ENCODE measurements at regions not wholly inside any gene's neighbourhood (a gene's known extent, or its start where the extent isn't known, plus 50 kb on each side); places are given as distances from the start of the nearest gene placed in this dataset.

DNA sequence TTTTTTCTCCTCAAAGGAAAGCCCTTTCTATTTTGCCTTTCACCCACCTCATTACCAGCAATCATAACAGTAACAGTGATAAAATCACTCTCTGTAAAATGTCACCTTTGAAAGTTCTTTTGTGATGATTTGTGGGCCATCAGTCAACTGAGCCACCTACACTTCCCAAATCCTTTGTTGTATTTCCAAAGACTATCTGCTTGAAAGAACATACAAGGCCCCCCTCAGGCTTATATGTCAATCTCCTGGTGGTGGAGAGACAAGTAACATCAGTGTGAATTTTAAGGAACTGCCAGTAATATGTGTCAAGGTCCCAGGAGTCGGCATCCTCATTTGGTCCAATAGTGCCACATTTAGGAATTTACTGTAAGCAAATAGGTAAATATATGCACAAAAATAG is 161.1 kb upstream of the EOMES start:
- no peaks in the 10 kb centered on the region for H3K4me1 ChIP-seq (ENCODE audit: control insufficient read depth, insufficient read depth, low read length)
- intact Hi-C loops (cut with micrococcal nuclease; ENCODE audit: unreplicated experiment), result no loop called here
- ATAC-seq (no peak), DNase-seq (ENCODE audit: low read depth, low spot score) (no peak)
- peaks cover 2% of the 10 kb centered on the region; the same call in 1 of the 2 replicates for H3K27me3 ChIP-seq (ENCODE audit: control insufficient read depth, insufficient read depth, low read length)
- no peak overlapping the region for H3K4me3 ChIP-seq (ENCODE audit: low read depth in 2 of 2, low read length in 2 of 2)
- H3K27ac ChIP-seq (ENCODE audit: low read length), result no peak overlapping the region
- no TSS peak for BruUV-seq (replicated peaks)
- H3K9me3 ChIP-seq (ENCODE audit: control insufficient read depth, insufficient read depth, low read depth, low read length), result no peaks in the 10 kb centered on the region
- CTCF ChIA-PET, result no interaction called here
- POLR2A ChIA-PET, result no interaction called here
- no peaks in the 10 kb centered on the region for H3K36me3 ChIP-seq (ENCODE audit: control insufficient read depth, insufficient read depth, low read length)
- TF ChIP-seq, protein P1, sequence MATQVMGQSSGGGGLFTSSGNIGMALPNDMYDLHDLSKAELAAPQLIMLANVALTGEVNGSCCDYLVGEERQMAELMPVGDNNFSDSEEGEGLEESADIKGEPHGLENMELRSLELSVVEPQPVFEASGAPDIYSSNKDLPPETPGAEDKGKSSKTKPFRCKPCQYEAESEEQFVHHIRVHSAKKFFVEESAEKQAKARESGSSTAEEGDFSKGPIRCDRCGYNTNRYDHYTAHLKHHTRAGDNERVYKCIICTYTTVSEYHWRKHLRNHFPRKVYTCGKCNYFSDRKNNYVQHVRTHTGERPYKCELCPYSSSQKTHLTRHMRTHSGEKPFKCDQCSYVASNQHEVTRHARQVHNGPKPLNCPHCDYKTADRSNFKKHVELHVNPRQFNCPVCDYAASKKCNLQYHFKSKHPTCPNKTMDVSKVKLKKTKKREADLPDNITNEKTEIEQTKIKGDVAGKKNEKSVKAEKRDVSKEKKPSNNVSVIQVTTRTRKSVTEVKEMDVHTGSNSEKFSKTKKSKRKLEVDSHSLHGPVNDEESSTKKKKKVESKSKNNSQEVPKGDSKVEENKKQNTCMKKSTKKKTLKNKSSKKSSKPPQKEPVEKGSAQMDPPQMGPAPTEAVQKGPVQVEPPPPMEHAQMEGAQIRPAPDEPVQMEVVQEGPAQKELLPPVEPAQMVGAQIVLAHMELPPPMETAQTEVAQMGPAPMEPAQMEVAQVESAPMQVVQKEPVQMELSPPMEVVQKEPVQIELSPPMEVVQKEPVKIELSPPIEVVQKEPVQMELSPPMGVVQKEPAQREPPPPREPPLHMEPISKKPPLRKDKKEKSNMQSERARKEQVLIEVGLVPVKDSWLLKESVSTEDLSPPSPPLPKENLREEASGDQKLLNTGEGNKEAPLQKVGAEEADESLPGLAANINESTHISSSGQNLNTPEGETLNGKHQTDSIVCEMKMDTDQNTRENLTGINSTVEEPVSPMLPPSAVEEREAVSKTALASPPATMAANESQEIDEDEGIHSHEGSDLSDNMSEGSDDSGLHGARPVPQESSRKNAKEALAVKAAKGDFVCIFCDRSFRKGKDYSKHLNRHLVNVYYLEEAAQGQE (IDR thresholded peaks at IDR 0.05; ENCODE audit: insufficient read depth in 1 of 2, low read depth in 2 of 2, low read length in 1 of 2), result no peak
- TF ChIP-seq SIN3A (IDR thresholded peaks at IDR 0.05; ENCODE audit: borderline replicate concordance, insufficient read depth, low read depth, low read length) (no peak), TCF7L2 (IDR thresholded peaks at IDR 0.05; ENCODE audit: low read depth, low read length) (no peak)
- TF ChIP-seq, protein P2, sequence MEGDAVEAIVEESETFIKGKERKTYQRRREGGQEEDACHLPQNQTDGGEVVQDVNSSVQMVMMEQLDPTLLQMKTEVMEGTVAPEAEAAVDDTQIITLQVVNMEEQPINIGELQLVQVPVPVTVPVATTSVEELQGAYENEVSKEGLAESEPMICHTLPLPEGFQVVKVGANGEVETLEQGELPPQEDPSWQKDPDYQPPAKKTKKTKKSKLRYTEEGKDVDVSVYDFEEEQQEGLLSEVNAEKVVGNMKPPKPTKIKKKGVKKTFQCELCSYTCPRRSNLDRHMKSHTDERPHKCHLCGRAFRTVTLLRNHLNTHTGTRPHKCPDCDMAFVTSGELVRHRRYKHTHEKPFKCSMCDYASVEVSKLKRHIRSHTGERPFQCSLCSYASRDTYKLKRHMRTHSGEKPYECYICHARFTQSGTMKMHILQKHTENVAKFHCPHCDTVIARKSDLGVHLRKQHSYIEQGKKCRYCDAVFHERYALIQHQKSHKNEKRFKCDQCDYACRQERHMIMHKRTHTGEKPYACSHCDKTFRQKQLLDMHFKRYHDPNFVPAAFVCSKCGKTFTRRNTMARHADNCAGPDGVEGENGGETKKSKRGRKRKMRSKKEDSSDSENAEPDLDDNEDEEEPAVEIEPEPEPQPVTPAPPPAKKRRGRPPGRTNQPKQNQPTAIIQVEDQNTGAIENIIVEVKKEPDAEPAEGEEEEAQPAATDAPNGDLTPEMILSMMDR (IDR thresholded peaks at IDR 0.05), result no peak
- in situ Hi-C loops (cut with HindIII; ENCODE audit: low pct_unique_long_range_greater_than_20kb, low sequenced_read_pairs), result no loop called here

- DNase-seq (ENCODE audit: low read depth, low spot score) (no peak), ATAC-seq (no peak)
- Histone ChIP-seq H3K36me3 (ENCODE audit: control insufficient read depth, insufficient read depth, low read length) (no peaks in the 10 kb centered on the region), H3K4me3 (ENCODE audit: low read depth in 2 of 2, low read length in 2 of 2) (no peak overlapping the region), H3K27me3 (ENCODE audit: control insufficient read depth, insufficient read depth, low read length) (peaks cover 5% of the 10 kb centered on the region), H3K4me1 (ENCODE audit: control insufficient read depth, insufficient read depth, low read length) (no peaks in the 10 kb centered on the region), H3K27ac (ENCODE audit: low read length) (no peak overlapping the region), H3K9me3 (ENCODE audit: control insufficient read depth, insufficient read depth, low read depth, low read length) (no peaks in the 10 kb centered on the region)
- TF ChIP-seq SIN3A (IDR thresholded peaks at IDR 0.05; ENCODE audit: borderline replicate concordance, insufficient read depth, low read depth, low read length), result no peak
- TF ChIP-seq, protein P2 (IDR thresholded peaks at IDR 0.05), result no peak
- no peak for TF ChIP-seq POLR2AphosphoS5 (IDR thresholded peaks at IDR 0.05; ENCODE audit: low read depth, low read length)
- TF ChIP-seq, protein P1 (IDR thresholded peaks at IDR 0.05; ENCODE audit: insufficient read depth in 1 of 2, low read depth in 2 of 2, low read length in 1 of 2), result no peak
- no peak for TF ChIP-seq TCF7L2 (IDR thresholded peaks at IDR 0.05; ENCODE audit: low read depth, low read length)
- ChIA-PET CTCF (no interaction called here), POLR2A (no interaction called here)
- in situ Hi-C loops (cut with HindIII; ENCODE audit: low pct_unique_long_range_greater_than_20kb, low sequenced_read_pairs) (no loop called here), intact Hi-C loops (cut with micrococcal nuclease; ENCODE audit: unreplicated experiment) (no loop called here)
- BruUV-seq (replicated peaks), result no TSS peak
These were observed 163.5 kb upstream of the EOMES start for GRCh38 chr3:27885641-27886040.
